OCI-LY7 (cell line): ENCODE measurements at regions not wholly inside any gene's neighbourhood (a gene's known extent, or its start where the extent isn't known, plus 50 kb on each side); places are given as distances from the start of the nearest gene placed in this dataset.

ENCODE experiments used
- BruUV-seq: library from RNA; stranded (reverse); fragments of 400-500 nt; replicated peaks from 2 replicates; lab custom pipeline; 2021; lab: Mats Ljungman, UMichigan
- CTCF ChIA-PET: fragments of 300-600 bp; sonication (Branson Sonifier 250); formaldehyde crosslinking; loops from one replicate; lab custom pipeline; 2022; ENCODE audit warnings: antibody characterized with exemption; ENCODE audit not compliant: unreplicated experiment; lab: Charles Lee
- POLR2A ChIA-PET: fragments of 300-600 bp; sonication (Branson Sonifier 250); formaldehyde crosslinking; loops from one replicate; lab custom pipeline; 2022; ENCODE audit warnings: antibody characterized with exemption; lab: Charles Lee
- DNase-seq: peaks from one replicate; pipeline ENCODE4 v3.0.0-alpha.2; 2015; ENCODE audit warnings: low spot score
- H2AFZ ChIP-seq: fragments of 200-600 bp; sonication (generic), shearing (Covaris generic); 2 replicates; pipeline ENCODE4 v1.6.1; 2014; ENCODE audit warnings: mild to moderate bottlenecking, antibody characterized with exemption, low read length, moderate library complexity
- H3K27ac ChIP-seq: fragments of 200-600 bp; sonication (generic); 2 replicates; pipeline ENCODE4 v1.5.1; 2014; ENCODE audit warnings: mixed run types, low read depth, mild to moderate bottlenecking, moderate library complexity, low read length, inconsistent platforms; ENCODE audit not compliant: poor library complexity, severe bottlenecking
- H3K36me3 ChIP-seq: fragments of 200-600 bp; sonication (generic); 2 replicates; pipeline ENCODE4 v1.6.1; 2014; ENCODE audit warnings: mild to moderate bottlenecking, antibody characterized with exemption, low read length, moderate library complexity, mixed read lengths; ENCODE audit not compliant: insufficient read depth
- H3K4me1 ChIP-seq: fragments of 200-600 bp; sonication (generic); 2 replicates; pipeline ENCODE4 v1.5.1; 2014; ENCODE audit warnings: mild to moderate bottlenecking, low read length; ENCODE audit not compliant: insufficient read depth, poor library complexity, severe bottlenecking
- H3K4me2 ChIP-seq: fragments of 200-600 bp; sonication (generic); 2 replicates; pipeline ENCODE4 v1.6.1; 2014; ENCODE audit warnings: mild to moderate bottlenecking, low read length
- H3K4me3 ChIP-seq: fragments of 200-600 bp; sonication (generic); 2 replicates; pipeline ENCODE4 v1.5.1; 2014; ENCODE audit warnings: mild to moderate bottlenecking, low read depth, low read length; ENCODE audit not compliant: poor library complexity, severe bottlenecking
- H3K79me2 ChIP-seq: fragments of 200-600 bp; sonication (generic); 2 replicates; pipeline ENCODE4 v1.6.1; 2016; ENCODE audit warnings: low read depth, mild to moderate bottlenecking, low read length, moderate library complexity, mixed read lengths; ENCODE audit not compliant: insufficient read depth
- H3K9me2 ChIP-seq: fragments of 200-600 bp; sonication (generic); 2 replicates; pipeline ENCODE4 v1.6.1; 2016; ENCODE audit warnings: mild to moderate bottlenecking, low read length, mixed read lengths; ENCODE audit not compliant: insufficient read depth
- H3K9me3 ChIP-seq: fragments of 200-600 bp; sonication (generic); 2 replicates; pipeline ENCODE4 v1.6.1; 2014; ENCODE audit warnings: mild to moderate bottlenecking, mixed run types, low read length, mixed read lengths
- H4K20me1 ChIP-seq: fragments of 200-600 bp; sonication (generic); 2 replicates; pipeline ENCODE4 v1.6.1; 2014; ENCODE audit warnings: mild to moderate bottlenecking, antibody characterized with exemption, low read length, moderate library complexity, mixed read lengths; ENCODE audit not compliant: insufficient read depth
- EZH2phosphoT487 ChIP-seq: fragments of 200-600 bp; sonication (generic); IDR thresholded peaks from 2 replicates; pipeline ENCODE4 v1.6.1; 2018; ENCODE audit warnings: low read depth, borderline replicate concordance, mild to moderate bottlenecking, mixed run types, antibody characterized with exemption, low read length, moderate library complexity, mixed read lengths
- intact Hi-C: fragments of 100-400 bp; cut with micrococcal nuclease; formaldehyde crosslinking; loops from one replicate; pipeline ENCODE4 v1.10.0; 2022; ENCODE audit not compliant: unreplicated experiment
- TF ChIP-seq, protein P1 (sequence below): fragments of 200-600 bp; sonication (generic); conservative IDR thresholded peaks from 2 replicates; pipeline ENCODE4 v1.5.1; 2014; ENCODE audit warnings: mild to moderate bottlenecking, antibody characterized with exemption, low read length, moderate library complexity, mixed read lengths

DNA sequence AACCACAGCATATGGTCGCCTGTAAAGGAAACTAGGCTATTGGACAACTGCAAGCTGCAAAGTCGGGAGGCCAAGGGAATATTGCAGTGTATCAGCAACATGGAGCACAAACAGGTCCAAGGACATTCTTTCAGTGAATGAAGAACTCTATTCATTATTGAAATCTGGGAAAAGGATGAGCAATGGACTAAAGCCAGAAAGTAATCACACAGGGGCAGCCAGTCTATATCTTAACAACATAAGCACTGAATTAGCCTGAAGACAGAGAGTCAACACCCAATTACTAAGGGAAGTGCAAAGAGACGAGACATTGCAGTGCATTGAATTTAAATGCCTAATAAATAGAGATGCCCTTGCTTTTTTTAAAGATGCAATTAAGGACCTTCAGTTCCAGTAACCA, 615.5 kb upstream of the SETBP1 start:
- H3K79me2 ChIP-seq: no peaks in the 10 kb centered on the region
- H3K4me2 ChIP-seq: no peak overlapping the region
- H3K36me3 ChIP-seq: no peaks in the 10 kb centered on the region
- intact Hi-C loops: no loop called here
- no peaks in the 10 kb centered on the region for H3K9me3 ChIP-seq
- H3K9me2 ChIP-seq: no peaks in the 10 kb centered on the region
- no peak overlapping the region for H3K4me3 ChIP-seq
- H3K4me1 ChIP-seq: no peaks in the 10 kb centered on the region
- no peak overlapping the region for H2AFZ ChIP-seq
- POLR2A ChIA-PET: no interaction called here
- TF ChIP-seq EZH2phosphoT487: no peak
- TF ChIP-seq, protein P1, sequence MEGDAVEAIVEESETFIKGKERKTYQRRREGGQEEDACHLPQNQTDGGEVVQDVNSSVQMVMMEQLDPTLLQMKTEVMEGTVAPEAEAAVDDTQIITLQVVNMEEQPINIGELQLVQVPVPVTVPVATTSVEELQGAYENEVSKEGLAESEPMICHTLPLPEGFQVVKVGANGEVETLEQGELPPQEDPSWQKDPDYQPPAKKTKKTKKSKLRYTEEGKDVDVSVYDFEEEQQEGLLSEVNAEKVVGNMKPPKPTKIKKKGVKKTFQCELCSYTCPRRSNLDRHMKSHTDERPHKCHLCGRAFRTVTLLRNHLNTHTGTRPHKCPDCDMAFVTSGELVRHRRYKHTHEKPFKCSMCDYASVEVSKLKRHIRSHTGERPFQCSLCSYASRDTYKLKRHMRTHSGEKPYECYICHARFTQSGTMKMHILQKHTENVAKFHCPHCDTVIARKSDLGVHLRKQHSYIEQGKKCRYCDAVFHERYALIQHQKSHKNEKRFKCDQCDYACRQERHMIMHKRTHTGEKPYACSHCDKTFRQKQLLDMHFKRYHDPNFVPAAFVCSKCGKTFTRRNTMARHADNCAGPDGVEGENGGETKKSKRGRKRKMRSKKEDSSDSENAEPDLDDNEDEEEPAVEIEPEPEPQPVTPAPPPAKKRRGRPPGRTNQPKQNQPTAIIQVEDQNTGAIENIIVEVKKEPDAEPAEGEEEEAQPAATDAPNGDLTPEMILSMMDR: no peak
- CTCF ChIA-PET: no interaction called here
- DNase-seq: no peak
- BruUV-seq: no TSS peak
- H3K27ac ChIP-seq: no peak overlapping the region
- H4K20me1 ChIP-seq: no peaks in the 10 kb centered on the region

DNA sequence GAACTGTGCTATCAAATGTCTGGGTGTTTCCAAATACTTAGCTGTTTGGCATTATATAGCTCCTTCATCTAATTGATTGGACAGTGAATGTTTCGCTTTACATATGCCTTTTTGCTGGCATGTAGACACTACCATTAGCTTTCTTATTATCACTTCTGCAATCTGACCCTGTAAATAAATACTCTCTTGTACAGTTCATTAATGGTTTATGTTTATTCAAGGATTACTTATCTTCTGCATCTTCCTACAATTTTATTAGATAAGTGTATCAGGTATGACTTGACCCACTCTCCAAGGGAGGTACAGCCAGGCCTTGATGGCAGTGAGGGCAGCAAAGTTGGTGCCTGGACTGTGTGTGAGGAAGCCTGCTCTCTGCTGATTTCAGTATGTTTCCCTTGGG, 614.1 kb upstream of the SETBP1 start:
- TF ChIP-seq, protein P1: no peak
- TF ChIP-seq EZH2phosphoT487: no peak
- no peaks in the 10 kb centered on the region for H4K20me1 ChIP-seq
- H3K36me3 ChIP-seq: no peaks in the 10 kb centered on the region
- H3K4me3 ChIP-seq: no peak overlapping the region
- ChIA-PET POLR2A (no interaction called here), CTCF (no interaction called here)
- no peaks in the 10 kb centered on the region for H3K9me2 ChIP-seq
- no peaks in the 10 kb centered on the region for H3K4me1 ChIP-seq
- no peak overlapping the region for H3K4me2 ChIP-seq
- H2AFZ ChIP-seq: no peak overlapping the region
- no peaks in the 10 kb centered on the region for H3K79me2 ChIP-seq
- no TSS peak for BruUV-seq
- DNase-seq: no peak
- intact Hi-C loops: no loop called here
- H3K27ac ChIP-seq: no peak overlapping the region
- H3K9me3 ChIP-seq: no peaks in the 10 kb centered on the region

DNA sequence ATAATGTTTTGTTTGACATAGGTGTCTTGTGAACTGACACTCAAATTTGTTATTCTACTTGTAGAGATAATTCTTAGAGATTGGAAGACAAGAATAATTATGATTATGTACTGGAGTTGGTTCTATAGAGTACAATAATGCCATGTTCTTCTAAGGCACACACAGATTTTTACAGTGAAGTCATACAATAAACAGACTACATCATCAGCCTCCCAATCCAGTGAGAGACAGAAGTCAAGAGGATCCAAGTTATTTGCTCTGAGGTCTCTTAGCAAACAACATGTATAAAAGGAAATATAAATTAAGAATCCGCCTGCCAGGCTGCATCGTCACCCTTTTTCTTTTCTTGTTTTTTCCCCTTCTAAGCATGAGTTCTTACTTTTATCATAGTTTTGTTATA, 613.5 kb upstream of the SETBP1 start:
- Histone ChIP-seq H3K4me2 (no peak overlapping the region), H3K27ac (no peak overlapping the region), H3K9me2 (no peaks in the 10 kb centered on the region), H2AFZ (no peak overlapping the region), H3K9me3 (no peaks in the 10 kb centered on the region), H3K79me2 (no peaks in the 10 kb centered on the region), H3K36me3 (no peaks in the 10 kb centered on the region), H3K4me1 (no peaks in the 10 kb centered on the region), H4K20me1 (no peaks in the 10 kb centered on the region), H3K4me3 (no peak overlapping the region)
- no peak for DNase-seq
- TF ChIP-seq, protein P1: no peak
- no peak for TF ChIP-seq EZH2phosphoT487
- intact Hi-C loops: no loop called here
- BruUV-seq: no TSS peak
- POLR2A ChIA-PET: no interaction called here
- CTCF ChIA-PET: no interaction called here
